H9 (cell line): ENCODE measurements at regions not wholly inside any gene's neighbourhood (a gene's known extent, or its start where the extent isn't known, plus 50 kb on each side); places are given as distances from the start of the nearest gene placed in this dataset.

Experiments used
- DNase-seq: peaks from one replicate; pipeline ENCODE4 v3.0.0-alpha.2; 2017
- H2AFZ ChIP-seq: one replicate; pipeline ENCODE4 v1.6.1; 2013; ENCODE audit warnings: mild to moderate bottlenecking, low read length, control low read depth, moderate library complexity
- H2AK5ac ChIP-seq: 2 replicates; pipeline ENCODE4 v1.6.1; 2013; ENCODE audit warnings: low read length, control low read depth, mixed read lengths; ENCODE audit not compliant: insufficient read length
- H2BK120ac ChIP-seq: one replicate; pipeline ENCODE4 v1.6.1; 2013; ENCODE audit warnings: low read depth, mild to moderate bottlenecking, low read length, control low read depth, inconsistent platforms; ENCODE audit not compliant: poor library complexity, severe bottlenecking
- H2BK12ac ChIP-seq: 2 replicates; pipeline ENCODE4 v1.6.1; 2013; ENCODE audit warnings: low read length, control low read depth, mixed read lengths, low read depth; ENCODE audit not compliant: insufficient read length
- H2BK15ac ChIP-seq: 2 replicates; pipeline ENCODE4 v1.6.1; 2013; ENCODE audit warnings: low read depth, low read length, control low read depth
- H2BK20ac ChIP-seq: one replicate; pipeline ENCODE4 v1.6.1; 2013; ENCODE audit warnings: low read depth, mild to moderate bottlenecking, low read length, control low read depth, inconsistent platforms; ENCODE audit not compliant: poor library complexity, severe bottlenecking
- H2BK5ac ChIP-seq: 2 replicates; pipeline ENCODE4 v1.6.1; 2013; ENCODE audit warnings: low read length, control low read depth, mixed read lengths; ENCODE audit not compliant: insufficient read length
- H3K14ac ChIP-seq: 2 replicates; pipeline ENCODE4 v1.6.1; 2013; ENCODE audit warnings: low read length, control low read depth; ENCODE audit not compliant: insufficient read depth
- H3K18ac ChIP-seq: 2 replicates; pipeline ENCODE4 v1.6.1; 2013; ENCODE audit warnings: low read depth, mild to moderate bottlenecking, mixed read lengths, low read length, control low read depth; ENCODE audit not compliant: insufficient read length
- H3K23ac ChIP-seq: 2 replicates; pipeline ENCODE4 v1.6.1; 2013; ENCODE audit warnings: low read length, control low read depth, mixed read lengths, low read depth; ENCODE audit not compliant: insufficient read length
- H3K23me2 ChIP-seq: 2 replicates; pipeline ENCODE4 v1.6.1; 2013; ENCODE audit warnings: low read depth, mild to moderate bottlenecking, mixed read lengths, low read length, control low read depth; ENCODE audit not compliant: insufficient read length, poor library complexity, severe bottlenecking
- H3K27ac ChIP-seq: 2 replicates; pipeline ENCODE4 v1.5.1; 2013; ENCODE audit warnings: low read length, control low read depth, mixed read lengths, low read depth; ENCODE audit not compliant: insufficient read length
- H3K27me3 ChIP-seq: 2 replicates; pipeline ENCODE4 v1.6.1; 2013; ENCODE audit warnings: low read length, control low read depth, inconsistent platforms; ENCODE audit not compliant: insufficient read depth
- H3K4ac ChIP-seq: 2 replicates; pipeline ENCODE4 v1.6.1; 2013; ENCODE audit warnings: low read depth, mild to moderate bottlenecking, control low read depth, inconsistent platforms, low read length, moderate library complexity
- H3K4me1 ChIP-seq: 2 replicates; pipeline ENCODE4 v1.6.1; 2013; ENCODE audit warnings: low read length, control low read depth, inconsistent platforms; ENCODE audit not compliant: insufficient read depth
- H3K4me2 ChIP-seq: 2 replicates; pipeline ENCODE4 v1.6.1; 2013; ENCODE audit warnings: low read length, control low read depth, mixed read lengths; ENCODE audit not compliant: insufficient read length, insufficient read depth
- H3K56ac ChIP-seq: 2 replicates; pipeline ENCODE4 v1.6.1; 2013; ENCODE audit warnings: low read depth, mild to moderate bottlenecking, mixed read lengths, low read length, control low read depth; ENCODE audit not compliant: insufficient read length
- H3K79me1 ChIP-seq: 2 replicates; pipeline ENCODE4 v1.6.1; 2013; ENCODE audit warnings: low read depth, mild to moderate bottlenecking, moderate library complexity, low read length, control low read depth, inconsistent platforms; ENCODE audit not compliant: insufficient read depth, poor library complexity, severe bottlenecking
- H3K79me2 ChIP-seq: 2 replicates; pipeline ENCODE4 v1.6.1; 2013; ENCODE audit warnings: low read length, control low read depth, inconsistent platforms; ENCODE audit not compliant: insufficient read depth
- H3K9ac ChIP-seq: 2 replicates; pipeline ENCODE4 v1.6.1; 2013; ENCODE audit warnings: low read length, control low read depth, mixed read lengths; ENCODE audit not compliant: insufficient read length; ENCODE audit errors: extremely low read depth
- H3K9me3 ChIP-seq: one replicate; pipeline ENCODE4 v1.6.1; 2013; ENCODE audit warnings: low read depth, low read length, inconsistent platforms; ENCODE audit not compliant: control insufficient read depth
- H3T11ph ChIP-seq: one replicate; pipeline ENCODE4 v1.6.1; 2013; ENCODE audit warnings: mild to moderate bottlenecking, low read length, control low read depth, inconsistent platforms
- H4K20me1 ChIP-seq: one replicate; pipeline ENCODE4 v1.6.1; 2013; ENCODE audit not compliant: control insufficient read depth, insufficient read length, insufficient read depth
- H4K5ac ChIP-seq: 2 replicates; pipeline ENCODE4 v1.6.1; 2013; ENCODE audit warnings: low read depth, mild to moderate bottlenecking, mixed read lengths, low read length, control low read depth; ENCODE audit not compliant: insufficient read length
- H4K8ac ChIP-seq: replicated peaks from 2 replicates; pipeline ENCODE4 v1.6.1; 2013; ENCODE audit warnings: low read length, control low read depth, mixed read lengths, low read depth; ENCODE audit not compliant: insufficient read length
- H4K91ac ChIP-seq: 2 replicates; pipeline ENCODE4 v1.6.1; 2013; ENCODE audit warnings: low read depth, mild to moderate bottlenecking, moderate library complexity, mixed read lengths, low read length, control low read depth; ENCODE audit not compliant: insufficient read length
- H3K27ac Mint-ChIP-seq, 3 experiments: 2 replicates in 2 of 3; 3 replicates in 1 of 3; pipeline ENCODE4 v1.8.0; 2020 to 2021; ENCODE audit warnings: mixed read lengths in 3 of 3, mild to moderate bottlenecking in 1 of 3, moderate library complexity in 1 of 3
- H3K27me3 Mint-ChIP-seq: 2 replicates; pipeline ENCODE4 v1.8.0; 2021; ENCODE audit warnings: low read depth, mild to moderate bottlenecking, moderate library complexity, mixed read lengths
- H3K36me3 Mint-ChIP-seq, 3 experiments: 2 replicates in 2 of 3; 3 replicates in 1 of 3; pipeline ENCODE4 v1.8.0; 2020 to 2021; ENCODE audit warnings: low read depth in 3 of 3, mixed read lengths in 3 of 3; ENCODE audit not compliant: insufficient read depth in 1 of 3
- H3K4me1 Mint-ChIP-seq, 2 experiments: 2 replicates each; pipeline ENCODE4 v1.8.0; 2020; ENCODE audit warnings: mixed read lengths in 2 of 2
- H3K4me3 Mint-ChIP-seq, 2 experiments: 2 replicates in 1 of 2; 3 replicates in 1 of 2; pipeline ENCODE4 v1.8.0; 2020 to 2021; ENCODE audit warnings: mild to moderate bottlenecking in 2 of 2, mixed read lengths in 2 of 2, moderate library complexity in 1 of 2
- H3K9me3 Mint-ChIP-seq, 2 experiments: 2 replicates in 1 of 2; 3 replicates in 1 of 2; pipeline ENCODE4 v1.8.0; 2020; ENCODE audit warnings: mild to moderate bottlenecking in 2 of 2, mixed read lengths in 2 of 2, moderate library complexity in 1 of 2
- CTCF ChIP-seq: fragments of 200-600 bp; sonication (generic); conservative IDR thresholded peaks from 3 replicates; pipeline ENCODE4 v1.8.0; 2021; ENCODE audit warnings: antibody characterized with exemption, mild to moderate bottlenecking
- WGBS: extraction: QIAGEN DNeasy Blood & Tissue Kit; methylation state at CpG from one replicate; pipeline ENCODE4 v1.1.7; 2013; ENCODE audit warnings: missing lambda C conversion rate, low lambda C conversion rate, mixed read lengths; ENCODE audit not compliant: insufficient read length; ENCODE audit errors: extremely low coverage; 5-methylcytosine and 5-hydroxymethylcytosine counted together

DNA sequence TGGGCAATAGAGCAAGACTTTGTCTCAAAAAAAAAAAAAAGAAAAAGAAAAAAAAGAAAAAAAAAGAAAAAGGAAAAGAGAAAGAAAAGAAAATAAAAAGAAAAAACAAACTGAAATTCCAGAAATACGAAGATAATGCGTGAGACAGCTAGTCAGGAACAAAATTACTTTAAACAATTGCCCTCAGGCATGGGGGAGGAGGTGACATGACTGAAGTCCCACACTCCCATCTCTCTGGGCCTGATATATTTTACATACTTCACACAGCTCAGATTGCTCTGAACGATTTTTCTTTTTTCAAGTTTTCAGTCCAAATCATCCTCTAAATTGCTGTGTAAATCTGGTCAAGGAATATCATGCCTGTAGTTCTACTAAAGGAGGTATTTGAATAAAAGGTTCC, 409.5 kb upstream of the DEPDC1 start:
- Histone ChIP-seq H2BK5ac (no peak overlapping the region), H3K4me1 (no peaks in the 10 kb centered on the region), H2BK20ac (no peak overlapping the region), H3T11ph (no peak overlapping the region), H3K4ac (no peak overlapping the region), H2BK12ac (no peak overlapping the region), H2BK120ac (no peak overlapping the region), H2BK15ac (no peak overlapping the region), H3K18ac (no peak overlapping the region), H3K56ac (no peak overlapping the region), H3K79me1 (no peaks in the 10 kb centered on the region), H3K27ac (no peak overlapping the region), H2AFZ (no peak overlapping the region), H4K20me1 (no peaks in the 10 kb centered on the region), H3K4me2 (no peak overlapping the region), H4K5ac (no peak overlapping the region), H3K79me2 (no peaks in the 10 kb centered on the region), H3K9ac (no peak overlapping the region), H3K23me2 (no peaks in the 10 kb centered on the region), H4K91ac (no peak overlapping the region), H3K27me3 (no peaks in the 10 kb centered on the region), H3K9me3 (no peaks in the 10 kb centered on the region), H4K8ac (no peak overlapping the region), H3K23ac (no peak overlapping the region), H2AK5ac (no peak overlapping the region), H3K14ac (no peak overlapping the region)
- Mint-ChIP-seq H3K27ac (no peak overlapping the region), H3K36me3 (peaks cover 2 to 18% (median 8%) of the 10 kb centered on the region in 3 experiments; a peak in 4 of 7 replicates), H3K27me3 (no peaks in the 10 kb centered on the region), H3K9me3 (peaks cover 14 to 16% of the 10 kb centered on the region in 2 experiments; a peak in 4 of 5 replicates), H3K4me3 (no peak overlapping the region), H3K4me1 (peaks cover 4% of the 10 kb centered on the region in 2 experiments)
- DNase-seq = no peak
- no CpG with 5 or more reads among the region's 3 CpGs for WGBS
- no peak for TF ChIP-seq CTCF
